ENCODE measurements at regions not wholly inside any gene's neighbourhood (a gene's known extent, or its start where the extent isn't known, plus 50 kb on each side); places are given as distances from the start of the nearest gene placed in this dataset.

- peaks cover 0 to 10% (median 5%) of the 10 kb centered on the region in 3 donors for H3K36me3 Mint-ChIP-seq
- H3K27me3 Mint-ChIP-seq (ENCODE audit: low read depth in 3 of 3) = peaks cover 8 to 17% (median 11%) of the 10 kb centered on the region in 3 donors
- no peaks in the 10 kb centered on the region for H3K4me1 Mint-ChIP-seq
- DNase-seq = no peak
- no peak overlapping the region for H3K27ac Mint-ChIP-seq
- H3K4me3 Mint-ChIP-seq = no peak overlapping the region
- H3K9me3 Mint-ChIP-seq = peaks cover 0 to 16% (median 6%) of the 10 kb centered on the region in 6 donors
Measured at GRCh38 chr2:575727-576236, 101.4 kb downstream of the TMEM18 start.

- no peak for DNase-seq
- H3K4me1 Mint-ChIP-seq = no peaks in the 10 kb centered on the region
- peaks cover 0 to 19% (median 7%) of the 10 kb centered on the region in 6 donors for H3K9me3 Mint-ChIP-seq
- no peak overlapping the region for H3K4me3 Mint-ChIP-seq
- peaks cover 0 to 10% (median 5%) of the 10 kb centered on the region in 3 donors for H3K36me3 Mint-ChIP-seq
- peak overlapping the region in 1 of 6 donors; percentile 55 for H3K27ac Mint-ChIP-seq
- peaks cover 5 to 23% (median 11%) of the 10 kb centered on the region in 3 donors for H3K27me3 Mint-ChIP-seq (ENCODE audit: low read depth in 3 of 3)
Measured at GRCh38 chr2:575030-575726, 102.0 kb downstream of the TMEM18 start.

- H3K9me3 Mint-ChIP-seq = peaks cover 0 to 19% (median 7%) of the 10 kb centered on the region in 6 donors
- no peaks in the 10 kb centered on the region for H3K4me1 Mint-ChIP-seq
- H3K27me3 Mint-ChIP-seq (ENCODE audit: low read depth in 3 of 3) = peaks cover 9 to 32% (median 11%) of the 10 kb centered on the region in 3 donors
- H3K36me3 Mint-ChIP-seq = peaks cover 0 to 10% (median 5%) of the 10 kb centered on the region in 3 donors
- no peak overlapping the region for H3K4me3 Mint-ChIP-seq
- no peak for DNase-seq
- H3K27ac Mint-ChIP-seq = no peak overlapping the region
Measured at GRCh38 chr2:573805-574392, 103.3 kb downstream of the TMEM18 start.

- Mint-ChIP-seq H3K36me3 (peaks cover 0 to 10% (median 5%) of the 10 kb centered on the region in 3 donors), H3K9me3 (peaks cover 0 to 19% (median 7%) of the 10 kb centered on the region in 6 donors), H3K4me3 (no peak overlapping the region), H3K27me3 (ENCODE audit: low read depth in 3 of 3) (peaks cover 7 to 32% (median 14%) of the 10 kb centered on the region in 3 donors), H3K4me1 (no peaks in the 10 kb centered on the region), H3K27ac (no peak overlapping the region)
- DNase-seq = no peak
Measured at GRCh38 chr2:573025-573424, 104.2 kb downstream of the TMEM18 start.

- Mint-ChIP-seq H3K36me3 (peaks cover 0 to 5% (median 0%) of the 10 kb centered on the region in 3 donors), H3K27me3 (ENCODE audit: low read depth in 3 of 3) (peaks cover 13 to 21% (median 14%) of the 10 kb centered on the region in 3 donors), H3K27ac (no peak overlapping the region)
Measured at GRCh38 chr2:569681-570080, 107.5 kb downstream of the TMEM18 start.

GRCh38 chr2:568639-569235 is 108.5 kb downstream of the TMEM18 start:
- DNase-seq = no peak
- H3K4me3 Mint-ChIP-seq = no peak overlapping the region
- H3K27me3 Mint-ChIP-seq (ENCODE audit: low read depth in 3 of 3) = peaks cover 13 to 21% (median 14%) of the 10 kb centered on the region in 3 donors
- H3K36me3 Mint-ChIP-seq = peaks cover 0 to 5% (median 0%) of the 10 kb centered on the region in 3 donors
- H3K27ac Mint-ChIP-seq = no peak overlapping the region
- H3K4me1 Mint-ChIP-seq = no peaks in the 10 kb centered on the region
- H3K9me3 Mint-ChIP-seq = peaks cover 0 to 13% (median 2%) of the 10 kb centered on the region in 6 donors

More at GRCh38 chr2:569681-570080, 107.5 kb downstream of the TMEM18 start:
- H3K9me3 Mint-ChIP-seq = peaks cover 0 to 13% (median 2%) of the 10 kb centered on the region in 6 donors
- DNase-seq = no peak
- no peak overlapping the region for H3K4me3 Mint-ChIP-seq
- no peaks in the 10 kb centered on the region for H3K4me1 Mint-ChIP-seq

GRCh38 chr2:567865-568638 is 109.2 kb downstream of the TMEM18 start:
- Mint-ChIP-seq H3K4me3 (no peak overlapping the region), H3K4me1 (no peaks in the 10 kb centered on the region), H3K27ac (no peak overlapping the region), H3K36me3 (peaks cover 0 to 5% (median 0%) of the 10 kb centered on the region in 3 donors), H3K9me3 (peaks cover 0 to 13% (median 2%) of the 10 kb centered on the region in 6 donors), H3K27me3 (ENCODE audit: low read depth in 3 of 3) (peaks cover 12 to 21% (median 13%) of the 10 kb centered on the region in 3 donors)
- no peak for DNase-seq

GRCh38 chr2:567496-567864 is 109.7 kb downstream of the TMEM18 start:
- H3K36me3 Mint-ChIP-seq = peaks cover 0 to 5% (median 0%) of the 10 kb centered on the region in 3 donors
- H3K9me3 Mint-ChIP-seq = peaks cover 0 to 13% (median 2%) of the 10 kb centered on the region in 6 donors
- H3K4me3 Mint-ChIP-seq = no peak overlapping the region
- no peak overlapping the region for H3K27ac Mint-ChIP-seq
- peaks cover 12 to 21% (median 12%) of the 10 kb centered on the region in 3 donors for H3K27me3 Mint-ChIP-seq (ENCODE audit: low read depth in 3 of 3)
- no peak for DNase-seq
- no peaks in the 10 kb centered on the region for H3K4me1 Mint-ChIP-seq

GRCh38 chr2:566379-567313 is 110.6 kb downstream of the TMEM18 start:
- Mint-ChIP-seq H3K4me1 (peaks cover 5 to 7% of the 10 kb centered on the region in 2 donors), H3K27me3 (ENCODE audit: low read depth in 3 of 3) (peaks cover 10 to 16% (median 12%) of the 10 kb centered on the region in 3 donors), H3K4me3 (no peak overlapping the region)

GRCh38 chr2:564471-565181 is 112.6 kb downstream of the TMEM18 start:
- Mint-ChIP-seq H3K4me3 (no peak overlapping the region), H3K27ac (no peak overlapping the region), H3K9me3 (no peaks in the 10 kb centered on the region), H3K36me3 (no peaks in the 10 kb centered on the region), H3K4me1 (peaks cover 5 to 10% of the 10 kb centered on the region in 2 donors), H3K27me3 (ENCODE audit: low read depth in 3 of 3) (peaks cover 8 to 13% (median 9%) of the 10 kb centered on the region in 3 donors)
- DNase-seq = no peak

More at GRCh38 chr2:566379-567313, 110.6 kb downstream of the TMEM18 start:
- no peak for DNase-seq
- no peaks in the 10 kb centered on the region for H3K36me3 Mint-ChIP-seq
- H3K9me3 Mint-ChIP-seq = peaks cover 0 to 13% (median under 1%) of the 10 kb centered on the region in 6 donors
- no peak overlapping the region for H3K27ac Mint-ChIP-seq

- no peak for DNase-seq
- peaks cover 6 to 10% (median 9%) of the 10 kb centered on the region in 3 donors for H3K27me3 Mint-ChIP-seq (ENCODE audit: low read depth in 3 of 3)
- no peaks in the 10 kb centered on the region for H3K36me3 Mint-ChIP-seq
- no peaks in the 10 kb centered on the region for H3K9me3 Mint-ChIP-seq
- H3K4me1 Mint-ChIP-seq = peaks cover 5 to 10% of the 10 kb centered on the region in 2 donors
- H3K27ac Mint-ChIP-seq = no peak overlapping the region
- no peak overlapping the region for H3K4me3 Mint-ChIP-seq
Measured at GRCh38 chr2:563512-563911, 113.7 kb downstream of the TMEM18 start.
